ENCODE measurements at regions not wholly inside any gene's neighbourhood (a gene's known extent, or its start where the extent isn't known, plus 50 kb on each side); places are given as distances from the start of the nearest gene placed in this dataset.
A peak's percentile ranks its signal among the peaks of the same experiment; 100 is the strongest.

GRCh38 chr16:86118467-86119307, 219.7 kb downstream of the IRF8 start:
- Histone ChIP-seq H3K9me3 (ENCODE audit: control insufficient read depth, low read depth, low read length) (no peaks in the 10 kb centered on the region), H3K4me3 (ENCODE audit: low read length) (no peak overlapping the region), H3K36me3 (ENCODE audit: control insufficient read depth, insufficient read depth, low read length) (no peaks in the 10 kb centered on the region), H3K27ac (ENCODE audit: low read length) (peak overlapping the region; percentile 40), H3K27me3 (ENCODE audit: control insufficient read depth, insufficient read depth, low read length) (no peaks in the 10 kb centered on the region), H3K4me1 (ENCODE audit: control insufficient read depth, insufficient read depth, low read length) (peaks cover 57% of the 10 kb centered on the region)
- WGBS (ENCODE audit: insufficient coverage, low lambda C conversion rate), result no CpG with 5 or more reads among the region's 12 CpGs
- DNase-seq, result peak; percentile 76 to 84

DNA sequence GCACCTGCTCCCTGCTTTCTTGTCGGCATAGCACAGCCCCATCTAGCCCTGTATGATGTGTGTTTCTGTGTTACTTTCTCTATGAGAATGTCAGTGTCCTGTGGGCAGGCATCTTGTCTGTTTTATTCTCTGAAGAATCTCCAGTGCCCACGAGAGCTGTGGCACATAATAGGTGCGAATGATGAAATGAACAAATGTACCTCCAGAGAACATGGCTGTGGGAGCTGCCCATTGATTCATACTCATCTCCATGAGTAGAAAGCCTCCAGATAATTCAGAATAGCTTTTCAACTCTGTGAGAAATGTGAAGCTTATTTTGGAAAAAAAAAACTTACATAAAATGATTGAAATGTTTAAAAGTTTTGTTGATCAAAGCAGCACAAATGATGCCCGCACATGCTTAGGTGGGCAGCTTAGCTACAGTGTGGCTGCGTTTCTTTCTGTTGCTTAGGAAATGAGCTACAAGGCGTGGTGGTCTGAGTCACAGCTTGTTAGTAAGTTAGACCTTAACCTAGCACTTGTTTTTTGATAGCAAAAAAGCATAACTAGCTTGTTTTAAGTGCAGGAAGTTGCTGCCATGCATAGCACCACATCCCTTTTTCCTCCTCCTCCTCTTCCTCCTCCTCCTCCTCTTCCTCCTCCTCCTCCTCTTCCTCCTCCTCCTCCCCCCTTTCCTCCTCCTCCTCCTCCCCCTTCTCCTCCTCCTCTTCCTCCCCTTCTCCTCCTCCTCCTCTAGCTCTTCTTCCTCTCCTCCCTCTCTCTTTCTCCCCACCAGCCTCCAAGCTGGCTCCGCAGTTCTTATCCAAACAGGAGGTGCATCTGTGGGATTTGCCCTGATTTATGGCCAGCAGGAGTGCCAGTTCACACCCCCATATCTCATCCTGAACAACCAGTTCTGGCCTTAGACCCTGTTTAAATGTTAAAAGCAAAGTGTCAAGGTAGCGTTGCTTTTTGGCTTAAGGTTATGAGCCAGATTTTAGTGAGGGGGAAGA, 221.5 kb downstream of the IRF8 start:
- WGBS (ENCODE audit: insufficient coverage, low lambda C conversion rate), result 27% methylated on average over 3 of the region's 8 CpGs
- no peaks in the 10 kb centered on the region for H3K36me3 ChIP-seq (ENCODE audit: control insufficient read depth, insufficient read depth, low read length)
- DNase-seq, result peak in 1 of 2 donors; percentile 53
- no peak overlapping the region for H3K4me3 ChIP-seq (ENCODE audit: low read length)
- H3K9me3 ChIP-seq (ENCODE audit: control insufficient read depth, low read depth, low read length), result no peaks in the 10 kb centered on the region
- peak overlapping the region; percentile 23 for H3K27ac ChIP-seq (ENCODE audit: low read length)
- peaks cover 62% of the 10 kb centered on the region for H3K4me1 ChIP-seq (ENCODE audit: control insufficient read depth, insufficient read depth, low read length)
- no peaks in the 10 kb centered on the region for H3K27me3 ChIP-seq (ENCODE audit: control insufficient read depth, insufficient read depth, low read length)

GRCh38 chr16:86121374-86122010, 222.5 kb downstream of the IRF8 start:
- H3K27me3 ChIP-seq (ENCODE audit: control insufficient read depth, insufficient read depth, low read length), result no peaks in the 10 kb centered on the region
- no peak overlapping the region for H3K27ac ChIP-seq (ENCODE audit: low read length)
- DNase-seq, result no peak
- H3K4me1 ChIP-seq (ENCODE audit: control insufficient read depth, insufficient read depth, low read length), result peaks cover 62% of the 10 kb centered on the region
- no peak overlapping the region for H3K4me3 ChIP-seq (ENCODE audit: low read length)
- 58% methylated on average over 2 of the region's 3 CpGs for WGBS (ENCODE audit: insufficient coverage, low lambda C conversion rate)
- H3K9me3 ChIP-seq (ENCODE audit: control insufficient read depth, low read depth, low read length), result no peaks in the 10 kb centered on the region
- no peaks in the 10 kb centered on the region for H3K36me3 ChIP-seq (ENCODE audit: control insufficient read depth, insufficient read depth, low read length)

GRCh38 chr16:86122681-86123342, 223.8 kb downstream of the IRF8 start:
- no CpG with 5 or more reads among the region's 15 CpGs for WGBS (ENCODE audit: insufficient coverage, low lambda C conversion rate)
- peaks cover 58% of the 10 kb centered on the region for H3K4me1 ChIP-seq (ENCODE audit: control insufficient read depth, insufficient read depth, low read length)
- H3K4me3 ChIP-seq (ENCODE audit: low read length), result no peak overlapping the region
- no peaks in the 10 kb centered on the region for H3K9me3 ChIP-seq (ENCODE audit: control insufficient read depth, low read depth, low read length)
- H3K36me3 ChIP-seq (ENCODE audit: control insufficient read depth, insufficient read depth, low read length), result no peaks in the 10 kb centered on the region
- no peaks in the 10 kb centered on the region for H3K27me3 ChIP-seq (ENCODE audit: control insufficient read depth, insufficient read depth, low read length)
- peak; percentile 40 to 77 for DNase-seq
- H3K27ac ChIP-seq (ENCODE audit: low read length), result no peak overlapping the region

GRCh38 chr16:86124321-86124720, 225.4 kb downstream of the IRF8 start:
- 0% methylated on average over 1 of the region's 4 CpGs for WGBS (ENCODE audit: insufficient coverage, low lambda C conversion rate)
- DNase-seq, result peak in 1 of 2 donors; percentile 55
- no peaks in the 10 kb centered on the region for H3K9me3 ChIP-seq (ENCODE audit: control insufficient read depth, low read depth, low read length)
- H3K27me3 ChIP-seq (ENCODE audit: control insufficient read depth, insufficient read depth, low read length), result no peaks in the 10 kb centered on the region
- no peaks in the 10 kb centered on the region for H3K36me3 ChIP-seq (ENCODE audit: control insufficient read depth, insufficient read depth, low read length)
- H3K4me3 ChIP-seq (ENCODE audit: low read length), result no peak overlapping the region
- peaks cover 43% of the 10 kb centered on the region for H3K4me1 ChIP-seq (ENCODE audit: control insufficient read depth, insufficient read depth, low read length)
- H3K27ac ChIP-seq (ENCODE audit: low read length), result no peak overlapping the region

- DNase-seq, result no peak
- Histone ChIP-seq H3K9me3 (ENCODE audit: control insufficient read depth, low read depth, low read length) (no peaks in the 10 kb centered on the region), H3K27me3 (ENCODE audit: control insufficient read depth, insufficient read depth, low read length) (no peaks in the 10 kb centered on the region), H3K4me3 (ENCODE audit: low read length) (no peak overlapping the region), H3K36me3 (ENCODE audit: control insufficient read depth, insufficient read depth, low read length) (no peaks in the 10 kb centered on the region), H3K4me1 (ENCODE audit: control insufficient read depth, insufficient read depth, low read length) (peaks cover 24% of the 10 kb centered on the region), H3K27ac (ENCODE audit: low read length) (no peak overlapping the region)
- no CpG with 5 or more reads among the region's 12 CpGs for WGBS (ENCODE audit: insufficient coverage, low lambda C conversion rate)
These were observed 227.9 kb downstream of the IRF8 start for GRCh38 chr16:86126891-86127290.

DNA sequence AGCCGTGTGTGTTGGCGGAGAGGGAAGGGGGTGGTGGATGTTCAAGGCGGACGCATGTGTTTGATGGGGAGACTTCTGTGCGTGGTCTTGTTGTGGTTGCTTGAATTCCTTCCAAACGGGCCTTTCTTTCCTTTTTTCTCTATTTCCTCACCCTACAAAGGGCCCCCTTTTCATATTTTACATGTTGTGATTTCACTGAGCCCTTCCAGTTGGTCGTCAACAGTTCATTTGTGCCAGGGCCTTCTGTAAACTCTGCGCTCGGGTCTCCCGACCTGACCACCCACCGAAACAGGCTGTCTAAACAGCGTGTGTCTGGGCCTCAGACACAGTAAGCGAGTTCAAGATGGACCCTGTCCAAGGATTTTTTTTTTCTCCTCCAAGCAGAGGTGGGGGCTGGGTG, 228.4 kb downstream of the IRF8 start:
- DNase-seq, result no peak

GRCh38 chr16:86128246-86128645, 229.3 kb downstream of the IRF8 start:
- Histone ChIP-seq H3K27ac (ENCODE audit: low read length) (no peak overlapping the region), H3K9me3 (ENCODE audit: control insufficient read depth, low read depth, low read length) (no peaks in the 10 kb centered on the region), H3K36me3 (ENCODE audit: control insufficient read depth, insufficient read depth, low read length) (no peaks in the 10 kb centered on the region), H3K27me3 (ENCODE audit: control insufficient read depth, insufficient read depth, low read length) (no peaks in the 10 kb centered on the region), H3K4me1 (ENCODE audit: control insufficient read depth, insufficient read depth, low read length) (peaks cover 13% of the 10 kb centered on the region), H3K4me3 (ENCODE audit: low read length) (no peak overlapping the region)
- no peak for DNase-seq
- no CpG with 5 or more reads among the region's 9 CpGs for WGBS (ENCODE audit: insufficient coverage, low lambda C conversion rate)

More for the DNA sequence above, 228.4 kb downstream of the IRF8 start:
- H3K4me3 ChIP-seq (ENCODE audit: low read length), result no peak overlapping the region
- no peaks in the 10 kb centered on the region for H3K9me3 ChIP-seq (ENCODE audit: control insufficient read depth, low read depth, low read length)
- H3K27ac ChIP-seq (ENCODE audit: low read length), result no peak overlapping the region
- peaks cover 22% of the 10 kb centered on the region for H3K4me1 ChIP-seq (ENCODE audit: control insufficient read depth, insufficient read depth, low read length)
- no peaks in the 10 kb centered on the region for H3K27me3 ChIP-seq (ENCODE audit: control insufficient read depth, insufficient read depth, low read length)
- no peaks in the 10 kb centered on the region for H3K36me3 ChIP-seq (ENCODE audit: control insufficient read depth, insufficient read depth, low read length)
- 100% methylated on average over 1 of the region's 13 CpGs for WGBS (ENCODE audit: insufficient coverage, low lambda C conversion rate)

DNA sequence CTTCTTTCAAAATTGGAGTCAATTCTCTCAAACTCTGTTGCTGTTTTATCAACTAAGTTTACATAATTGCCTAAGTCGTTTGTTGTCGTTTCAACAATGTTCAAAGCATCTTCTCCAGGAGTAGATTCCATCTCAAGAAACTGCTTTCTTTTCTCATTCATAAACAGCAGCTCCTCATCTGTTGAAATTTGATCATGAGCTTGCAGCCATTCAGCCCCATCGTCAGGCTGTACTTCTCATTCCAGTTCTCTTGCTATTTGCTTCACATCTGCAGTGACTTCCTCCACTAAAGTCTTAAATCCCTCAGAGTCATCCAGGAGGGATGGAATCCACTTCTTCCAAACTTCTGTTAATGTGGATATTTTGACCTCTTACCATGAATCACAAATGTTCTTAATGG, 230.6 kb downstream of the IRF8 start:
- H3K4me1 ChIP-seq (ENCODE audit: control insufficient read depth, insufficient read depth, low read length), result peaks cover 2% of the 10 kb centered on the region
- H3K9me3 ChIP-seq (ENCODE audit: control insufficient read depth, low read depth, low read length), result no peaks in the 10 kb centered on the region
- H3K27me3 ChIP-seq (ENCODE audit: control insufficient read depth, insufficient read depth, low read length), result no peaks in the 10 kb centered on the region
- no peak overlapping the region for H3K4me3 ChIP-seq (ENCODE audit: low read length)
- no CpG with 5 or more reads among the region's 3 CpGs for WGBS (ENCODE audit: insufficient coverage, low lambda C conversion rate)
- H3K36me3 ChIP-seq (ENCODE audit: control insufficient read depth, insufficient read depth, low read length), result no peaks in the 10 kb centered on the region
- H3K27ac ChIP-seq (ENCODE audit: low read length), result no peak overlapping the region
- no peak for DNase-seq
